Lower leg skin (tissue), 3 donors: ENCODE measurements at regions not wholly inside any gene's neighbourhood (a gene's known extent, or its start where the extent isn't known, plus 50 kb on each side); places are given as distances from the start of the nearest gene placed in this dataset.

Experiments used
- CTCF ChIP-seq, 3 donors: fragments of 450-650 bp; IDR thresholded peaks; one replicate each; pipeline ENCODE4 v1.5.1; 2016; ENCODE audit warnings: antibody characterized with exemption in 3 of 3, mild to moderate bottlenecking in 3 of 3, moderate library complexity in 2 of 3
- POLR2A ChIP-seq, 2 donors: fragments of 450-650 bp; IDR thresholded peaks; one replicate each; pipeline ENCODE4 v1.6.1; 2016 to 2017; ENCODE audit warnings: antibody characterized with exemption in 2 of 2, mild to moderate bottlenecking in 1 of 2, moderate library complexity in 1 of 2

- TF ChIP-seq CTCF (IDR thresholded peaks at IDR 0.05), result no peak
- no peak for TF ChIP-seq POLR2A (IDR thresholded peaks at IDR 0.05)
Measured at GRCh38 chr6:140463312-140463710, 1088.9 kb upstream of the CITED2 start.
